Adrenal gland (tissue), 9 donors: ENCODE measurements at regions not wholly inside any gene's neighbourhood (a gene's known extent, or its start where the extent isn't known, plus 50 kb on each side); places are given as distances from the start of the nearest gene placed in this dataset.

Source experiments
- DNase-seq, 7 donors: peaks; one replicate each; pipeline ENCODE4 v3.0.0-alpha.2; 2019 to 2020
- H3K27ac ChIP-seq, 5 donors: fragments of 200-600 bp; sonication (generic) in 4 of 5; 1 replicate in 3 of 5; 2 replicates in 2 of 5; pipeline versions ENCODE4 v1.5.1 to v1.8.0; 2016 to 2020; ENCODE audit warnings: mild to moderate bottlenecking in 1 of 5
- H3K27me3 ChIP-seq: fragments of 200-600 bp; 2 replicates; pipeline ENCODE4 v1.8.0; 2021
- H3K36me3 ChIP-seq, 2 donors: fragments of 200-600 bp; replicated peaks in 1 of 2; 1 replicate in 1 of 2; 2 replicates in 1 of 2; pipeline versions ENCODE4 v1.5.1 to v1.8.0; 2018 to 2022
- H3K4me1 ChIP-seq, 2 donors: fragments of 200-600 bp; replicated peaks in 1 of 2; 1 replicate in 1 of 2; 2 replicates in 1 of 2; pipeline versions ENCODE4 v1.5.1 to v1.8.0; 2018 to 2021
- H3K4me3 ChIP-seq, 4 donors: fragments of 200-600 bp; sonication (generic) in 3 of 4; one replicate each; pipeline ENCODE4 v1.5.1; 2016 to 2018
- H3K9me3 ChIP-seq, 3 donors: fragments of 200-600 bp; sonication (generic) in 1 of 3; replicated peaks in 1 of 3; 1 replicate in 2 of 3; 2 replicates in 1 of 3; pipeline versions ENCODE4 v1.5.1 to v1.8.0; 2016 to 2021
- POLR2A ChIP-seq, 2 donors: fragments of 450-650 bp; IDR thresholded peaks; one replicate each; pipeline ENCODE4 v1.6.1; 2017; ENCODE audit warnings: antibody characterized with exemption in 2 of 2, mild to moderate bottlenecking in 2 of 2, moderate library complexity in 1 of 2
- whole genome bisulfite sequencing, 4 donors: extraction: QIAGEN DNeasy Blood & Tissue Kit in 2 of 4; methylation state at CpG; one replicate each; pipeline versions ENCODE4 v1.1.5 to v1.1.7; 2013 to 2017; 5-methylcytosine and 5-hydroxymethylcytosine counted together
- intact Hi-C, 2 donors: fragments of 100-400 bp; cut with DNase I; formaldehyde crosslinking; loops; one replicate each; pipeline versions ENCODE4 v1.14.1 to v1.15.0; 2022 to 2023
- TF ChIP-seq, protein P1 (sequence below), 6 experiments: fragments of 450-650 bp in 4 of 6; fragments of 200-600 bp in 2 of 6; sonication (generic) in 1 of 6; IDR thresholded peaks; 1 replicate in 5 of 6; 2 replicates in 1 of 6; pipeline versions ENCODE4 v1.5.1 to v1.8.0; 2016 to 2021; ENCODE audit warnings: antibody characterized with exemption in 6 of 6, mild to moderate bottlenecking in 2 of 6, moderate library complexity in 1 of 6
- donor health status: healthy with polysubstance abuse.
- donor health status: Bipolar disorder and iron deficiency.
- donor health status: DM: yes; HTN: yes; CAD: no.
- donor health status: DM: no; HTN: no; CAD: no.
- donor health status: DM: no; HTN: no; CAD: no.

DNA sequence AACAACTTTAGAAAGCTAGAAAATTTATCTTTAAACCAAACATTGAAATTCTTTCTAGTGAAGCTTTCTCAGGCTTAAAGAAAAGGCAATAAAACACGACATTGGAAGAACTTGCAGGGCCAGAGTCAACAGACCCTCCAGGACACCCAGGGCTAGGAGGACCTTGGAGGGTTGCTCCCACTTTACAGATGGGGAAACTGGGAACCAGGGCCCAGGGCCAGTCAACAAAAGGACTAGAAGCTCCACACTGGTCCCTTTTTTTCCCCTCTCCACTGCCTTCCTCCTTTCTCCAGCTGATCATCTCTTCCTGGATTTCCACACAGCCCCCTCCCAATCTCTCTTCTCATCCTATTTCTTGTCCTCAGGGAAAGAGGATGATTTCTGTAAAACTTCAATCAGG, 307.7 kb upstream of the CDH5 start:
- Histone ChIP-seq H3K36me3 (no peaks in the 10 kb centered on the region), H3K9me3 (no peaks in the 10 kb centered on the region), H3K27ac (no peak overlapping the region), H3K4me1 (no peaks in the 10 kb centered on the region), H3K27me3 (no peaks in the 10 kb centered on the region), H3K4me3 (no peak overlapping the region)
- TF ChIP-seq POLR2A (IDR thresholded peaks at IDR 0.05) = no peak
- TF ChIP-seq, protein P1, sequence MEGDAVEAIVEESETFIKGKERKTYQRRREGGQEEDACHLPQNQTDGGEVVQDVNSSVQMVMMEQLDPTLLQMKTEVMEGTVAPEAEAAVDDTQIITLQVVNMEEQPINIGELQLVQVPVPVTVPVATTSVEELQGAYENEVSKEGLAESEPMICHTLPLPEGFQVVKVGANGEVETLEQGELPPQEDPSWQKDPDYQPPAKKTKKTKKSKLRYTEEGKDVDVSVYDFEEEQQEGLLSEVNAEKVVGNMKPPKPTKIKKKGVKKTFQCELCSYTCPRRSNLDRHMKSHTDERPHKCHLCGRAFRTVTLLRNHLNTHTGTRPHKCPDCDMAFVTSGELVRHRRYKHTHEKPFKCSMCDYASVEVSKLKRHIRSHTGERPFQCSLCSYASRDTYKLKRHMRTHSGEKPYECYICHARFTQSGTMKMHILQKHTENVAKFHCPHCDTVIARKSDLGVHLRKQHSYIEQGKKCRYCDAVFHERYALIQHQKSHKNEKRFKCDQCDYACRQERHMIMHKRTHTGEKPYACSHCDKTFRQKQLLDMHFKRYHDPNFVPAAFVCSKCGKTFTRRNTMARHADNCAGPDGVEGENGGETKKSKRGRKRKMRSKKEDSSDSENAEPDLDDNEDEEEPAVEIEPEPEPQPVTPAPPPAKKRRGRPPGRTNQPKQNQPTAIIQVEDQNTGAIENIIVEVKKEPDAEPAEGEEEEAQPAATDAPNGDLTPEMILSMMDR (IDR thresholded peaks at IDR 0.05) = no peak
- no peak for DNase-seq
- 43 to 74% (median 58%) methylated on average over 1 of the region's 1 CpG for WGBS, 4 donors
- intact Hi-C loops = no loop called here

DNA sequence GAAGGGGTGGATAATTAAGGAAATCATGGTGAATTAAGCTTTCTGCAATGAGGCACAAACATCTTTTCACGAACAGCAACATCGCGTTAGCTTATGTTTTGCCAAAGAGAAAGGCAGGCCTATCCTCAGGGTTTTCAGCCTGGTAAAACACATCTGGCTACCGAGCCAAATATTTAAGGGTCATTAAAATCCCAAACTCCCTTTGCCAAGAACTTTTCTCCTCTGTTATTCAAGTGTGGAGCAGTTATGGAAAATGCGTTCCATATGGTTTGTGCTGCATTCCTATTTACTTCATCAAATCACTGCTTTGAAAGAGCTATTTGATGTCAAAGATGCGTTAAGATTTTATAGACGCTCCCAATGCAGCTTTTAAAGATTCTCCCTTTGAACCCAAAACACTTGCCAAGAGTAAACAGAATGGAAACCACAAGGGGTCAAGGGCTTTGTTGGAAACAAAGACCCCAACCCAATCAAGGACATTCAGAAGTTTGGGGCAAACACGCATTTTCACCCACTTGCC, 308.3 kb upstream of the CDH5 start:
- intact Hi-C loops = no loop called here
- Histone ChIP-seq H3K4me1 (no peaks in the 10 kb centered on the region), H3K36me3 (no peaks in the 10 kb centered on the region), H3K27me3 (no peaks in the 10 kb centered on the region), H3K4me3 (no peak overlapping the region), H3K9me3 (no peaks in the 10 kb centered on the region), H3K27ac (no peak overlapping the region)
- no peak for DNase-seq
- 80 to 89% (median 86%) methylated on average over 8 of the region's 8 CpGs for WGBS, 4 donors
- TF ChIP-seq POLR2A (IDR thresholded peaks at IDR 0.05) = no peak
- TF ChIP-seq, protein P1 (IDR thresholded peaks at IDR 0.05) = no peak

DNA sequence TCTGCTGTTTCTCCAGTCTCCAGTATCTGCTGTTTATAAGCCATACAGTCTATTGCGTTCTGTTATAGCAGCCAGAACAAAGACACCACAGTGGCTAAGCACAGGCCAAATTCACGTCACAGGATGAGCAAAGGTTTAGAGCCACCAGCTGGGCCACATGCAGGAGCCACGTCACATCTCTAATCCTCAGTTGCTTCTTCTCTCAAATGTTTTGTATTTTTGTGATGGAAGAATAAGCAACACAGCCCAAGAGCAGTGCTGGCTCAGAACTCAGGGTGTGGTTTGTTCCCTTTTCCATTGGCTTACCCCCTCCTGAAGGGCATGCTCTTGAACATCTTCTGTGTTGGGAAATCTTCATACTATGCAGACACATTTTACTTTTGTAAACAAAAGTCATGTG, 309.4 kb upstream of the CDH5 start:
- intact Hi-C loops = no loop called here
- Histone ChIP-seq H3K4me1 (no peaks in the 10 kb centered on the region), H3K36me3 (no peaks in the 10 kb centered on the region), H3K27ac (no peak overlapping the region), H3K9me3 (no peaks in the 10 kb centered on the region), H3K27me3 (no peaks in the 10 kb centered on the region), H3K4me3 (no peak overlapping the region)
- no peak for DNase-seq
- WGBS, 4 donors = 75 to 81% (median 80%) methylated on average over 3 of the region's 3 CpGs
- TF ChIP-seq, protein P1 (IDR thresholded peaks at IDR 0.05) = no peak
- TF ChIP-seq POLR2A (IDR thresholded peaks at IDR 0.05) = no peak

DNA sequence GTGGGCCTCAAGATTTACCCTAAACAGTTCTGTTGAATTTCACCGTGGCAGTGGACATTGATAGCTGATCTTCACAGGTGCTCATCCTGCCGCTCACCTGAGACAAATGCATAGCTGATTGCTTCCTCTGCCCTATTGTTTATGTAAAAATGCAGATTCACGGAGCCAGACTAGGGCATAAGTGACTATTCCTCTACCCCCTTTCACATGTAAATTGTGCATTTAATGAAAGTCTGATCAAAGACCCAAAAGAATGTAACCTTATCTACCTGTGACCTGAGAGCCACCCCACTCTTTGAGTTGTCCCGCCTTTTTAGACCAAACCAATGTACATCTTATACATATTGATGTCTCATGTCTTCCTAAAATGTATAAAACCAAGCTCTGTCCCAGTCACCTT, 312.4 kb upstream of the CDH5 start:
- intact Hi-C loops = no loop called here
- no peak for TF ChIP-seq POLR2A (IDR thresholded peaks at IDR 0.05)
- TF ChIP-seq, protein P1 (IDR thresholded peaks at IDR 0.05) = no peak
- no peaks in the 10 kb centered on the region for H3K27me3 ChIP-seq
- 83 to 94% (median 90%) methylated on average over 4 of the region's 4 CpGs for WGBS, 4 donors
- no peaks in the 10 kb centered on the region for H3K9me3 ChIP-seq
- no peak overlapping the region for H3K27ac ChIP-seq
- H3K4me3 ChIP-seq = no peak overlapping the region
- H3K36me3 ChIP-seq = no peaks in the 10 kb centered on the region
- DNase-seq = no peak
- no peaks in the 10 kb centered on the region for H3K4me1 ChIP-seq
